Smooth muscle cell (in vitro differentiated cells): ENCODE measurements at regions not wholly inside any gene's neighbourhood (a gene's known extent, or its start where the extent isn't known, plus 50 kb on each side); places are given as distances from the start of the nearest gene placed in this dataset.

ENCODE experiments used
- DNase-seq: peaks from one replicate; lab custom pipeline; 2025; ENCODE audit not compliant: unreplicated experiment; lab: John Stamatoyannopoulos, UW
- H2AFZ ChIP-seq: fragments of 200-600 bp; sonication (generic); 2 replicates; pipeline ENCODE4 v1.6.0; 2016; ENCODE audit warnings: antibody characterized with exemption, low read depth, mild to moderate bottlenecking
- H3F3A ChIP-seq: fragments of 200-600 bp; sonication (generic); 2 replicates; pipeline ENCODE4 v1.6.0; 2017; ENCODE audit warnings: antibody characterized with exemption, low read depth
- H3K27ac ChIP-seq: fragments of 200-600 bp; sonication (generic); 2 replicates; pipeline ENCODE4 v1.5.1; 2016; ENCODE audit warnings: low read depth, mild to moderate bottlenecking
- H3K27me3 ChIP-seq: fragments of 200-600 bp; sonication (generic); 2 replicates; pipeline ENCODE4 v1.6.1; 2016; ENCODE audit warnings: low read depth, mild to moderate bottlenecking
- H3K36me3 ChIP-seq: fragments of 200-600 bp; sonication (generic); 2 replicates; pipeline ENCODE4 v1.5.1; 2016; ENCODE audit warnings: low read depth
- H3K4me1 ChIP-seq: fragments of 200-600 bp; sonication (generic); 2 replicates; pipeline ENCODE4 v1.5.1; 2016; ENCODE audit warnings: low read depth
- H3K4me2 ChIP-seq: fragments of 200-600 bp; sonication (generic); 2 replicates; pipeline ENCODE4 v1.6.0; 2016; ENCODE audit warnings: mild to moderate bottlenecking
- H3K4me3 ChIP-seq: fragments of 200-600 bp; sonication (generic); 2 replicates; pipeline ENCODE4 v1.5.1; 2016; ENCODE audit warnings: mild to moderate bottlenecking
- H3K79me2 ChIP-seq: fragments of 200-600 bp; sonication (generic); 2 replicates; pipeline ENCODE4 v1.6.0; 2016; ENCODE audit warnings: low read depth, mild to moderate bottlenecking
- H3K9ac ChIP-seq: fragments of 200-600 bp; sonication (generic); 2 replicates; pipeline ENCODE4 v1.6.0; 2016; ENCODE audit warnings: low read depth
- H3K9me3 ChIP-seq: fragments of 200-600 bp; sonication (generic); replicated peaks from 2 replicates; pipeline ENCODE4 v1.5.1; 2016; ENCODE audit warnings: low read depth
- H4K20me1 ChIP-seq: fragments of 200-600 bp; sonication (generic); 2 replicates; pipeline ENCODE4 v1.6.0; 2016; ENCODE audit warnings: low read depth
- WGBS: methylation state at CpG from one replicate; pipeline ENCODE4 v1.1.7; 2016; ENCODE audit warnings: low lambda C conversion rate; 5-methylcytosine and 5-hydroxymethylcytosine counted together
- TF ChIP-seq, protein P1 (sequence below): fragments of 200-600 bp; sonication (generic); IDR thresholded peaks from 2 replicates; pipeline ENCODE4 v1.5.1; 2017; ENCODE audit warnings: borderline replicate concordance, mild to moderate bottlenecking, antibody characterized with exemption; ENCODE audit not compliant: insufficient read depth, poor library complexity, severe bottlenecking

- H2AFZ ChIP-seq: no peak overlapping the region
- TF ChIP-seq, protein P1, sequence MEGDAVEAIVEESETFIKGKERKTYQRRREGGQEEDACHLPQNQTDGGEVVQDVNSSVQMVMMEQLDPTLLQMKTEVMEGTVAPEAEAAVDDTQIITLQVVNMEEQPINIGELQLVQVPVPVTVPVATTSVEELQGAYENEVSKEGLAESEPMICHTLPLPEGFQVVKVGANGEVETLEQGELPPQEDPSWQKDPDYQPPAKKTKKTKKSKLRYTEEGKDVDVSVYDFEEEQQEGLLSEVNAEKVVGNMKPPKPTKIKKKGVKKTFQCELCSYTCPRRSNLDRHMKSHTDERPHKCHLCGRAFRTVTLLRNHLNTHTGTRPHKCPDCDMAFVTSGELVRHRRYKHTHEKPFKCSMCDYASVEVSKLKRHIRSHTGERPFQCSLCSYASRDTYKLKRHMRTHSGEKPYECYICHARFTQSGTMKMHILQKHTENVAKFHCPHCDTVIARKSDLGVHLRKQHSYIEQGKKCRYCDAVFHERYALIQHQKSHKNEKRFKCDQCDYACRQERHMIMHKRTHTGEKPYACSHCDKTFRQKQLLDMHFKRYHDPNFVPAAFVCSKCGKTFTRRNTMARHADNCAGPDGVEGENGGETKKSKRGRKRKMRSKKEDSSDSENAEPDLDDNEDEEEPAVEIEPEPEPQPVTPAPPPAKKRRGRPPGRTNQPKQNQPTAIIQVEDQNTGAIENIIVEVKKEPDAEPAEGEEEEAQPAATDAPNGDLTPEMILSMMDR: no peak
- no peak overlapping the region for H3K27ac ChIP-seq
- no peak overlapping the region for H3K9ac ChIP-seq
- H3K4me3 ChIP-seq: no peak overlapping the region
- H3K4me1 ChIP-seq: no peaks in the 10 kb centered on the region
- no peaks in the 10 kb centered on the region for H3K79me2 ChIP-seq
- no peak overlapping the region for H3K4me2 ChIP-seq
- H3K27me3 ChIP-seq: no peaks in the 10 kb centered on the region
- H3K9me3 ChIP-seq: no peaks in the 10 kb centered on the region
- 96% methylated on average over 8 of the region's 8 CpGs for WGBS
- no peaks in the 10 kb centered on the region for H4K20me1 ChIP-seq
- H3F3A ChIP-seq: no peaks in the 10 kb centered on the region
- no peaks in the 10 kb centered on the region for H3K36me3 ChIP-seq
- DNase-seq: no peak
Measured at GRCh38 chr12:111155521-111155920, 213.4 kb downstream of the PHETA1 start.

- H3K79me2 ChIP-seq: no peaks in the 10 kb centered on the region
- no peak overlapping the region for H2AFZ ChIP-seq
- no peak overlapping the region for H3K27ac ChIP-seq
- no peaks in the 10 kb centered on the region for H3K36me3 ChIP-seq
- H3K9ac ChIP-seq: no peak overlapping the region
- H3K4me1 ChIP-seq: no peaks in the 10 kb centered on the region
- no peak for DNase-seq
- H3F3A ChIP-seq: no peaks in the 10 kb centered on the region
- no peaks in the 10 kb centered on the region for H3K27me3 ChIP-seq
- no peak overlapping the region for H3K4me2 ChIP-seq
- TF ChIP-seq, protein P1: no peak
- no peak overlapping the region for H3K4me3 ChIP-seq
- no peaks in the 10 kb centered on the region for H3K9me3 ChIP-seq
- WGBS: 90% methylated on average over 3 of the region's 3 CpGs
- no peaks in the 10 kb centered on the region for H4K20me1 ChIP-seq
Measured at GRCh38 chr12:111155020-111155419, 213.9 kb downstream of the PHETA1 start.

- no peak overlapping the region for H3K27ac ChIP-seq
- H3K9ac ChIP-seq: no peak overlapping the region
- no peaks in the 10 kb centered on the region for H3K79me2 ChIP-seq
- H2AFZ ChIP-seq: no peak overlapping the region
- H3K4me1 ChIP-seq: no peaks in the 10 kb centered on the region
- no peak overlapping the region for H3K4me2 ChIP-seq
- WGBS: 77% methylated on average over 19 of the region's 19 CpGs
- no peaks in the 10 kb centered on the region for H4K20me1 ChIP-seq
- no peak overlapping the region for H3K4me3 ChIP-seq
- no peaks in the 10 kb centered on the region for H3K36me3 ChIP-seq
- TF ChIP-seq, protein P1: no peak
- H3K9me3 ChIP-seq: no peaks in the 10 kb centered on the region
- H3F3A ChIP-seq: no peaks in the 10 kb centered on the region
- no peak for DNase-seq
- H3K27me3 ChIP-seq: no peaks in the 10 kb centered on the region
Measured at GRCh38 chr12:111154147-111154834, 214.6 kb downstream of the PHETA1 start.

DNA sequence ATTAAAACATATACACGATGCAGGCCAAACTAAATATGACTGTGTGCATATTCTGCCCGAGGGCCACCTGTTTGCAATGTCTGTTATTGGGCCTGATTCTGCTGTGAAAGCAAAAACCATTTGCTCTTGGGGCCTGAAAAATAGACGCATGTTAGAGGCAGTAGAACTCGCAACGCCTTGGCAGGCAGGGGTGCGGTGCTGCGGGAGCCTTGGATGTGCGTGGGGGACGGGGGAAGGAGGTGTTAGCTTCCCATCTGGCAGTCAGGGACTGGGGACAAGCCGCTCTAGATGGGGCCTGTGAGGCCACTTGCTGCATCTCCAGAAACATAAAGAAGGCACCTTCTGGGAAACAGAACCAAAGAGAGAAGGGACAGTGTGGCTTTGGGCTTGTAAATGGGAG, 216.3 kb downstream of the PHETA1 start:
- H3K27ac ChIP-seq: no peak overlapping the region
- H3K4me3 ChIP-seq: no peak overlapping the region
- no peak overlapping the region for H3K9ac ChIP-seq
- no peaks in the 10 kb centered on the region for H4K20me1 ChIP-seq
- H3K27me3 ChIP-seq: no peaks in the 10 kb centered on the region
- no peak overlapping the region for H2AFZ ChIP-seq
- DNase-seq: no peak
- H3K9me3 ChIP-seq: no peaks in the 10 kb centered on the region
- WGBS: 92% methylated on average over 10 of the region's 10 CpGs
- H3K4me1 ChIP-seq: no peaks in the 10 kb centered on the region
- no peaks in the 10 kb centered on the region for H3F3A ChIP-seq
- no peaks in the 10 kb centered on the region for H3K36me3 ChIP-seq
- TF ChIP-seq, protein P1: no peak
- H3K79me2 ChIP-seq: no peaks in the 10 kb centered on the region
- no peak overlapping the region for H3K4me2 ChIP-seq
